ENCODE measurements at regions not wholly inside any gene's neighbourhood (a gene's known extent, or its start where the extent isn't known, plus 50 kb on each side); places are given as distances from the start of the nearest gene placed in this dataset.

DNA sequence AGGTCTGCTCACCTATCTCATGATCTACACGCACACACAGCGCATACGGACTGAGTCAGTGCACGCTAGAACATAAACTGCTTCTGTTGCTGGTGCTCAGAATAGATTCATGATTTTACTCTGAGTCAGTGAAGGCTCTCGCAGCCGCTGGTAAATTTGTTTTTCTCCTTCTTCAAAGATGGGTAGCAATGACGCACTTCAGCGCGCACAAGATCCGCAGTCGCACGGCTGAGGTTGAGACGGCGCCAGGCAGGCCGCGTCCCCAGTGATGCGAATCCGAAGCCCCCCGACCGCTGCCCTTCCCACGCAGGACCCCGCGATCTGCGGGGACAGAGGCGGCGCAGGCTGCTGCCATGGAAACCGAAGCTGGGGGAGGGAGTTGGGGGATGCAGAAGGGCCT, 103.7 kb upstream of the USP29 start:
- Histone ChIP-seq H3K4me3 (no peak overlapping the region), H3K9me3 (peaks cover 50% of the 10 kb centered on the region), H3K4me1 (no peaks in the 10 kb centered on the region), H3K27ac (no peak overlapping the region), H3K4me2 (no peak overlapping the region)
- DNase-seq (ENCODE audit: low read depth in 1 of 2, low spot score in 1 of 2) (no peak), FAIRE-seq (no peak), ATAC-seq (no peak)
- ChIA-PET POLR2A (no interaction called here), CTCF (no interaction called here)
- TF ChIP-seq CBX2 (IDR thresholded peaks at IDR 0.05; ENCODE audit: borderline replicate concordance, low read depth) (no peak), ESRRA (IDR thresholded peaks at IDR 0.05; ENCODE audit: borderline replicate concordance, low read length) (no peak), HOXB13 (CRISPR knock-in tag; IDR thresholded peaks at IDR 0.05; ENCODE audit: low read depth) (no peak), NFE2L2 (conservative IDR thresholded peaks at IDR 0.05; ENCODE audit: low read length) (no peak), NR3C1 (IDR thresholded peaks at IDR 0.05) (no peak), MAFK (IDR thresholded peaks at IDR 0.05; ENCODE audit: partially characterized antibody) (no peak), GATA3 (IDR thresholded peaks at IDR 0.05; ENCODE audit: borderline replicate concordance) (no peak)
- TF ChIP-seq, protein P1, sequence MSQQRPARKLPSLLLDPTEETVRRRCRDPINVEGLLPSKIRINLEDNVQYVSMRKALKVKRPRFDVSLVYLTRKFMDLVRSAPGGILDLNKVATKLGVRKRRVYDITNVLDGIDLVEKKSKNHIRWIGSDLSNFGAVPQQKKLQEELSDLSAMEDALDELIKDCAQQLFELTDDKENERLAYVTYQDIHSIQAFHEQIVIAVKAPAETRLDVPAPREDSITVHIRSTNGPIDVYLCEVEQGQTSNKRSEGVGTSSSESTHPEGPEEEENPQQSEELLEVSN (IDR thresholded peaks at IDR 0.05; ENCODE audit: borderline replicate concordance, low read depth) = no peak
- TF ChIP-seq, protein P2, sequence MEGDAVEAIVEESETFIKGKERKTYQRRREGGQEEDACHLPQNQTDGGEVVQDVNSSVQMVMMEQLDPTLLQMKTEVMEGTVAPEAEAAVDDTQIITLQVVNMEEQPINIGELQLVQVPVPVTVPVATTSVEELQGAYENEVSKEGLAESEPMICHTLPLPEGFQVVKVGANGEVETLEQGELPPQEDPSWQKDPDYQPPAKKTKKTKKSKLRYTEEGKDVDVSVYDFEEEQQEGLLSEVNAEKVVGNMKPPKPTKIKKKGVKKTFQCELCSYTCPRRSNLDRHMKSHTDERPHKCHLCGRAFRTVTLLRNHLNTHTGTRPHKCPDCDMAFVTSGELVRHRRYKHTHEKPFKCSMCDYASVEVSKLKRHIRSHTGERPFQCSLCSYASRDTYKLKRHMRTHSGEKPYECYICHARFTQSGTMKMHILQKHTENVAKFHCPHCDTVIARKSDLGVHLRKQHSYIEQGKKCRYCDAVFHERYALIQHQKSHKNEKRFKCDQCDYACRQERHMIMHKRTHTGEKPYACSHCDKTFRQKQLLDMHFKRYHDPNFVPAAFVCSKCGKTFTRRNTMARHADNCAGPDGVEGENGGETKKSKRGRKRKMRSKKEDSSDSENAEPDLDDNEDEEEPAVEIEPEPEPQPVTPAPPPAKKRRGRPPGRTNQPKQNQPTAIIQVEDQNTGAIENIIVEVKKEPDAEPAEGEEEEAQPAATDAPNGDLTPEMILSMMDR (IDR thresholded peaks at IDR 0.05) = no peak
- 66% methylated on average over 27 of the region's 27 CpGs for WGBS (ENCODE audit: missing lambda C conversion rate)

DNA sequence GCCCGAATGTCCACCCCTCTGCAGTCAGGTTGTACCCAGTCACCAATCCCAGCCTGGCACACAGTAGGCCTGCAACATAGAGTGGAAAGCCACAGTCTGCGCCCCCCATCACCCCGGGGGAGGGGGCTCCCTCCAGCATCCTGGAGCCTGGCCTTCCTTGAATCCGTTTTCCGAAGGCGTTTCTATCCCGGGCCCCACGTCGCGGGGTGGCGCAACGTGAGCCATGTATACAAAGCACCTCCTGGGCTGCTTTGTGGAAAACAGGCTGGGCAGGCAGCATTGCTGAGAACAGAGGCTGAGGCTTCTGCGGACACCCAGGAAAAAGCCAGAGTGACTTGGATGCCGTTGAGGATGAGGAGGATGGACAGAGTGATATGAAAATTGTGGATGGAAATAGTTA, 103.3 kb upstream of the USP29 start:
- TF ChIP-seq, protein P2 (IDR thresholded peaks at IDR 0.05) = no peak
- no peak for TF ChIP-seq JUNB (IDR thresholded peaks at IDR 0.05)
- TF ChIP-seq EHF (CRISPR knock-in tag; IDR thresholded peaks at IDR 0.05) = no peak
- no peak for DNase-seq (ENCODE audit: low read depth in 1 of 2, low spot score in 1 of 2)
- ATAC-seq = no peak
- Histone ChIP-seq H3K4me2 (no peak overlapping the region), H3K4me3 (no peak overlapping the region), H3K27ac (no peak overlapping the region), H3K9me3 (peaks cover 50% of the 10 kb centered on the region), H3K4me1 (no peaks in the 10 kb centered on the region)
- ChIA-PET POLR2A (no interaction called here), CTCF (interaction anchor here (1.0 kb wide), 1 partner anchor 10 kb away, joined by 3 read pairs; no protein-coding TSS in a partner anchor)
- FAIRE-seq = no peak
- 53% methylated on average over 14 of the region's 14 CpGs for WGBS (ENCODE audit: missing lambda C conversion rate)

DNA sequence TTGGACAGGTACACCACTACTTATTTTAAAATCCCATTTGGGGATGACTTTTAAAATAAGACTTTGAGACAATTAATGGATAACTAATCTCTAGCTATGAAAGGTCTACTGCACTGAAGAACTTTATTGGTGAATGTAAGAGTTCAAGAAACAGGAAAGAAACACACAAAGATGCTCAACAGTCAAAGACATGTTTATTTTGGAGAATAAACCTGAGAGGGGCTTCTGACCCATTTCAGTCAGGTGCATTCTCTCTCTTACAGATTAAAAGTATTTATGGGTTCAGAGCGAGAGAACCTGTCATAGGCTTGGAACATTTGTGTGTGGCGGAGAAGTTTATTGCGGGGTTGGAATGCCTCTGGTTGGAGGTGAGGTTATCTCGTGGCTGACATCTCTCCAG, 94.3 kb upstream of the USP29 start:
- Histone ChIP-seq H3K4me2 (no peak overlapping the region), H3K4me1 (no peaks in the 10 kb centered on the region), H3K9me3 (peaks cover 41% of the 10 kb centered on the region), H3K4me3 (no peak overlapping the region), H3K27ac (no peak overlapping the region)
- no peak for DNase-seq (ENCODE audit: low read depth in 1 of 2, low spot score in 1 of 2)
- no peak for FAIRE-seq
- no peak for ATAC-seq
- ChIA-PET CTCF (interaction anchor here (0.5 kb wide), 1 partner anchor 1133 kb away, joined by 3 read pairs; no protein-coding TSS in a partner anchor), POLR2A (no interaction called here)
- 32% methylated on average over 4 of the region's 4 CpGs for WGBS (ENCODE audit: missing lambda C conversion rate)
- no peak for TF ChIP-seq TFCP2L1 (CRISPR knock-in tag; IDR thresholded peaks at IDR 0.05)
- no peak for TF ChIP-seq CEBPB (IDR thresholded peaks at IDR 0.05)
- TF ChIP-seq JUNB (IDR thresholded peaks at IDR 0.05) = no peak
- no peak for TF ChIP-seq ZSCAN20 (CRISPR knock-in tag; IDR thresholded peaks at IDR 0.05)
- no peak for TF ChIP-seq RAD21 (conservative IDR thresholded peaks at IDR 0.05 in 1 of 2, IDR thresholded peaks at IDR 0.05 in 1 of 2)
- TF ChIP-seq, protein P3, sequence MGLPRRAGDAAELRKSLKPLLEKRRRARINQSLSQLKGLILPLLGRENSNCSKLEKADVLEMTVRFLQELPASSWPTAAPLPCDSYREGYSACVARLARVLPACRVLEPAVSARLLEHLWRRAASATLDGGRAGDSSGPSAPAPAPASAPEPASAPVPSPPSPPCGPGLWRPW (IDR thresholded peaks at IDR 0.05) = no peak
- TF ChIP-seq POLR2AphosphoS2 (conservative IDR thresholded peaks at IDR 0.05; ENCODE audit: low read length) = no peak
- TF ChIP-seq, protein P4, sequence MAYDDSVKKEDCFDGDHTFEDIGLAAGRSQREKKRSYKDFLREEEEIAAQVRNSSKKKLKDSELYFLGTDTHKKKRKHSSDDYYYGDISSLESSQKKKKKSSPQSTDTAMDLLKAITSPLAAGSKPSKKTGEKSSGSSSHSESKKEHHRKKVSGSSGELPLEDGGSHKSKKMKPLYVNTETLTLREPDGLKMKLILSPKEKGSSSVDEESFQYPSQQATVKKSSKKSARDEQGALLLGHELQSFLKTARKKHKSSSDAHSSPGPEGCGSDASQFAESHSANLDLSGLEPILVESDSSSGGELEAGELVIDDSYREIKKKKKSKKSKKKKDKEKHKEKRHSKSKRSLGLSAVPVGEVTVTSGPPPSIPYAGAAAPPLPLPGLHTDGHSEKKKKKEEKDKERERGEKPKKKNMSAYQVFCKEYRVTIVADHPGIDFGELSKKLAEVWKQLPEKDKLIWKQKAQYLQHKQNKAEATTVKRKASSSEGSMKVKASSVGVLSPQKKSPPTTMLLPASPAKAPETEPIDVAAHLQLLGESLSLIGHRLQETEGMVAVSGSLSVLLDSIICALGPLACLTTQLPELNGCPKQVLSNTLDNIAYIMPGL (CRISPR knock-in tag; IDR thresholded peaks at IDR 0.05; ENCODE audit: borderline replicate concordance) = no peak
- TF ChIP-seq, protein P1 (IDR thresholded peaks at IDR 0.05; ENCODE audit: borderline replicate concordance, low read depth) = no peak
- TF ChIP-seq HOXB13 (CRISPR knock-in tag; IDR thresholded peaks at IDR 0.05; ENCODE audit: low read depth) = no peak
- no peak for TF ChIP-seq KDM1A (IDR thresholded peaks at IDR 0.05; ENCODE audit: low read depth)
- TF ChIP-seq KDM5A (IDR thresholded peaks at IDR 0.05) = no peak
- TF ChIP-seq TP53 (CRISPR knock-in tag; IDR thresholded peaks at IDR 0.05) = no peak

Data from A549 (cell line).